Cerebellar cortex (tissue), 1 donor: ENCODE measurements at regions not wholly inside any gene's neighbourhood (a gene's known extent, or its start where the extent isn't known, plus 50 kb on each side); places are given as distances from the start of the nearest gene placed in this dataset.
"Not testable (repeated sequence)": the region's sequence is repeated elsewhere in the genome, so short reads cannot be mapped to it uniquely, and the experiment has no call there.

Source experiments
- DNase-seq: peaks from one replicate; pipeline ENCODE4 v3.0.0-alpha.2; 2015; ENCODE audit warnings: low spot score

DNA sequence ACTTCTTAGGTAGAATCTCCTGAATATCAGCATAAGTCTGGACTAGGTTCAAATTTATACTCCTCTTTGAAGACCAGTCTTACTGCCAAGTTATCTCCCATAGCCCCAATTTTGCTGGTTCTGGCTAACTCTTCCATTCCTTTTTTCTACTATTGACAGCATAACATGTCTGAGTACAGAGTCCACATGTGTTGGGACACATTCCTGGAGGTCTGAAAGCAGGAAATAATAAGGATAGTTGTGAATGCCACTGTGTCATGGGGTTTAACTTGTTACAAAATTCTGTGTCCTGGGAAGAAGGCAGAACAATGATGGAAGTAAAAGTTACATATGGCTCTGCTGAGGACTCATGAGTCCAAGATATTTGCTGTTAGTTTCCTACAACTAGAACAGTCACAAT is 57.4 kb upstream of the ZBTB20 start:
- no peak for DNase-seq

DNA sequence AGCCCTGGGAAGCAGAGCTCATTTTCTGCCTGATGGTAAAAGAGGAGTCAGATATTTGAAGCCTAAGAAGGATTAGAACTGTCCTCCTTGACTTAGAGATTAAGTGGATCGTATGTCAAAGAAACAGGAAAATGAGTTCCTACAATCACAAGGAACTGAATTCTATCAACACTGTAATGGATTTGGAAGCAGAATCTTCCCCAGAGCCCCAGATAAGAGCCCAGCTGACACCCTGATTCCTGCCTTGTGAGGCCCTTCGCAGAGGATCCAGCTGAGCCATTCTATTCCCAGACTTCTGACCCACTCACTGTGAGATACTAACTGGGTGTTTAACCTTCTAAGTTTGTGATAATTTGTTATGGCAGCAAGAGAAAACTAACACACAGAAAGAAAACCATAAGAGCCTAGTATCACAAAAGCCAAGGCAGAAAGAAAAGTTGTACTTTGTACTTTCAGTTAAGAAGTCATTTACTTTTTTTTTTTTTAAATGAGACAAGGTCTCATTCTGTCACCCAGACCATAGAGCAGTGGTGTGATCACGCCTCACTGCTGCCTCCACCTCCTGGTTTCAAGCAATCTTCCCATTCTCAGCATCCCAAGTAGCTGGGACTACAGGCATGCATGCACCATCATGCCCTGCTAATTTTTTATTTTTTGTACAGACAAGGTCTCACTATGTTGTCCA is 61.1 kb upstream of the ZBTB20 start:
- DNase-seq, result no peak

DNA sequence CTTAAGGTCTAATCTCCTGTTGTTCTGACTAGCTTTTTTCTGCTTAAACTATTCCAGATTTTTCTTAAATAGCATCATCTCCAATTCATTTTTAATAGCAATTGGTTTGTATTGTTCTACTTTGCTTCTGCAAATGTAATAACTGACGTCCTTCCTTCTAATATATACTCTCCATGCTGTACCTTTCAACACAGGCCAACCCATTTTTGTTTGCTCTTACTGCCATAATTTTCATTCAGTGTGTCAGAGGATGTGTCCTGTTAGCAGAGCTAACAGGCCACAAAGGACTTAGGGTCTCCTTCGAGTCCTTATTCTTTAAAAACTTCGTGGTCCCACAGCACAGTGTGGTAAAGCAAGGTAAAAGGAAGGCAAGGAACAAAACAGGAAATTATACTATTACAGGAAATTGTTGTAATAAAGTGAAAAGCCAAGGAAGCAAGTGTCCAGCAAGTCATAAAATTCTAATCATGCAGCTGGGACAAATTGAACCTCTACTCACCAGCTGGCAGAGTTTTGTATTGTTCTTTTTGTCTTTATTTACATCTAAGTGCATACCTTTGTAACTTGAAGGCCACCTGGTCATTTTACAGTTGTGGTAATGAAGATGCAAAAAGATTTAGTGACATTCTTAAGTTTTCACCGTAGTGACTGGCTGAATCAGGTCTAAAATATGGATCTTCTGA is 64.9 kb upstream of the ZBTB20 start:
- no peak for DNase-seq

DNA sequence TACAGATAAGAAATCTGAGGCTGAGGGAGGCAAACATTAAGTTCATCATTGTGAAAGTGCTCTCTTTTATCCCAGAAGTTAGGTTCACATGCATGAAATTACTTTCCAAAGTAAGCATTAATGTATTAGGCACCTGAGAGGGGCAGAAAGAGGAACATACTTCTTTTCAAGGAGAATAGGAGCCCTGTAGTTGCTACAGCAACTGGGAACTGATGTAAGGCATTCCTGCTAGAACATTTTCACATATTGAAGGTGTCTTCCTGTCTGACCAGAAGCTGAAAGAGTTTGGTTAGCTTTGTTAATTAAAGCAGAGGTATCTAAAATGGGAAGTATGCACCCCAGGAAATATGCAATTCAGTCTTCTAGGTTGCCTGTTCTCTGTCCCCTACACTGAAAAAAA is 65.5 kb upstream of the ZBTB20 start:
- DNase-seq, result no peak

DNA sequence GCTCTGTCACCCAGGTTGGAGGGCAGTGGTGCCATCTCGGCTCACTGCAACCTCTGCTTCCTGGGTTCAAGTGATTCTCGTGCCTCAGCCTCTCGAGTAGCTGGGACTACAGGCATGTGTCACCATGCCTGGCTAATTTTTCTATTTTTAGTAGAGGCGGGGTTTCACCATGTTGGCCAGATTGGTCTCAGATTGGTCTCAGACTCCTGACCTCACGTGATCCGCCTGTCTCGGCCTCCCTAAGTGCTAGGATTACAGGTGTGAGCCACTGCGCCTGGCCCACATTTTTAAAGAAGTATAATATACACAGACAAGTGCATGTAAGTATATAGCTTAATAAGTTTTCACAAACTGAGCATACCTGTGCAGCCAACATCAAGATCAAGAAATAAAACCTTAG is 66.0 kb upstream of the ZBTB20 start:
- DNase-seq, result not testable (repeated sequence)

DNA sequence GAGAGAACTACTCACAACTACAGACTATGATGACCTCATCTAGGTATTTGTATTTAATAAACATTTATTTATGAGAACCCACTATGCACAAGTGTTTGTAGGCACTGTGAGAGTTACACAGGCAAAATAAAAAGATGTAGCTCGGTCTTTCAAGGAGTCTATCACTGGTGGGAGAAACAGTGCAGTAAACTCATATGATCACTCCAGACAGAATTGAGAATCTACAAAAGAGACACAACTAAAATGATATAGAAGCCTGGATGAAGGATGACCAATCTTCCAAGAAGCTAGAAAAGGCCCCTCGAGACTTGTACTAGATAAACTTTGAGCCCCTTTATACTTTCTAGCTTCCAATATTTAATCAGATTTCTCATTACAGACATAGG is 70.2 kb upstream of the ZBTB20 start:
- no peak for DNase-seq

DNA sequence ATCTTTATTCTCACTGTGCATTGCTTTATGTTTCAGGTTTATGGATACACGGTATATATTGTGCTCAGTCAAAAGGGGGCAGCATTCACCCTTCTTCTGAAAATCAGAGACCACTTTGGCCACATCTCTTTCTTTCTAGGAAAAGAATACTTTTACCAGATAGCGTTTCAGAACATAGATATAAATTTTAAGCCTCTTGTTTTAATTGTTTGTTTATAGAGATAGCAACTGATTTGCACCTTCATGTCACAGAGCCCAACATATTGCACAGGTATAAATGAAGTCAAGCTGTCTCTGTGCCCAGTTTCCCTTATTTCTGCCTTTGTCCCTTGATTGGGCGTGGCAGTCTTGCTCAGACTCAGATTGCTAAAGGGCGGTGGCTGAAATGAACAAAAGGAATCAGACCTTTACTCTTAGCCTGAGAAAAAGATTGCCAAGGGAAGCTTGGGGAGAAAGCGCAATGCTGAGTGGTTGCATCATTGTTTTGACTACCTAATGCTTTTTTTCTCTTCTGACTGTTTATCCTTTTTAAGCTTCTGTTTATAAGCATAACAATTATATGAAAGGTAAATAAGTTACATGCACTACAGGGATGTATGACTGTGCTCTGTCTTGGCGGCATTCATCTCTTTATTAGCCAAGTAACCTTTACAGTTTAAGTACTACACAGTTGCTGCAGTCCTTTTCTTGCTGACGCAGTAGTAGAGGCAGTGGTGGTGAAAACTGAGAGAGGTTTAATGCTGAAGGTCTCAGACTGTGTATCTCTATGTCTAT is 70.8 kb upstream of the ZBTB20 start:
- DNase-seq, result peak; percentile 69

DNA sequence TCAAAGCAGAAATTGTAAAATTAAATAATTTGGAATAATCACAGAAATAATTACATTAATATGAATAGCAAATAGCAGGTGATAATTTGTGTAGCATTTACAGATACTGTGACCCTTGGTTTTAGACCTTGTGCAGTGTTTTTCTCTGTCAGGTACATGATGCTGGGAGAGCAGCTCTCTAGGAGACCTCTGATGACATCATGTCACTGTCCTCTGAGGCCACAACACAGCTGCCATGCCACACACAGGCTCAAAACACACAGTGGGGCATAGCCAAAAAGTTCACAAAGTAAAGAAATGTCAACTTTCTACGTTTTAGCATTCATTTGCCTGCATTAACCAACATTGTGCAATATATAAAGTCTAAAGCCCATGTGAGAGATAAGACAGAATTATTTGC is 71.8 kb upstream of the ZBTB20 start:
- no peak for DNase-seq

DNA sequence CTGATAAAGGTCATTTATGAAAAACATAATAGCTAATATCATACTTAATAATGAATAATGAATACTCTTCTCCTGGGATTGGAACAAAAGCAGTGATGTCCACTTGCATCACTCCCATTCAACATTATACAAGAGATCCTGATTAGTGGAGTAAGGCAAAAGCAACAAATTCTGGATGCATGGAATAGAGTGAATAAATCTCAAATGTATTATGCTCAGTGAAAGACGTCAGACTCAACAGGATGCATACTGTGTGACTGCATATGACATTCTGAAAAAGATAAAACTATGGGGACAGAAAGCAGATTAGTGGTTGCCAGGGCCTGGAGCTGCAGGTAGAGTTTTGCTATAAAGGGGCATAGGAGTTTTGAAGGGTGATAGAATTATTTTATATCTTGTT is 77.6 kb upstream of the ZBTB20 start:
- DNase-seq, result no peak

DNA sequence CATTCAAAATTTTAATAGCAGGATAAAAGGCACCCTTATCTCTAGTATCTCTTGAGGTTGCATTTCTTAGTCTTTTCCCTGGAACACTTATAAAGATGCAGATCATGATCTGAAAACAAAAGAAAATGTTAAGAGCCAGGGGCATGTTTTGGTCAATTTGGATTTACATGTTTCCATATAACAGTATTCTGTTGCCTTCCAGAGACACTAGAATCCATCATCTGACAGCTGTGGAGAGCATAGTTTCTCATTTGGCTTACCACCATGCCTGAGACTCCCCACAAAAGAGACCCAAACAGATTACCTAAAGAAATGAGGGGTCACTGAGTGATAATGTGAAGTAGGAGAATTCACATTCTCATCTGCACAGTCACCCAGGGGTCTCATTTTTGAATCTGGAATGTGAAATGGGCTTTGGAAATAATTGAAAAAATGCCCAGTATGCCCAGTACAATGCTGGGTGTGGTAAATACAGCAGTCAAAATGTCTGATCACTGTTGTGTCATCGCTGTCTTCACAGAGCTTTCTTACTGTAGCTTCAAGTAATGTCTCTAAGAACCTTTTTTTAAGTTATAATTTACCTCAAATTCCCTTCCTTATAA is 79.9 kb upstream of the ZBTB20 start:
- no peak for DNase-seq

DNA sequence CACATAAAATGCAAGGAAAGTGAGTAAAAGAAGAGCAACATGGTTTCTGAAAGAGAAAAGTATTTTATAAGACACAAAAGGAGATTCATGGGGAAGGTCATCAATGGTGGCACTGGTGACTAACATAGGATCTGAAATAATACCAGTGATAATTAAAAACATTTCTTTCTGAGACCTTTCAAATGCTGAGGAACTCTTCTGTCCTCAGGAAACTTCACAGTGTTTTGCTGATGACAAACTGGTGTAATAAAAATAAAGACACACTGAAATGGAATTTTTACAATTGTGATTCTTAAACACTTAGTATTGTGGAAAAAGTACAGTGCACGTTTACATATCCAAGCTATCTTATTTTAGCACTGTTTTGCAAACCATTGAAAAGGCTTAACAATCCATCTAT is 80.4 kb upstream of the ZBTB20 start:
- DNase-seq, result no peak

DNA sequence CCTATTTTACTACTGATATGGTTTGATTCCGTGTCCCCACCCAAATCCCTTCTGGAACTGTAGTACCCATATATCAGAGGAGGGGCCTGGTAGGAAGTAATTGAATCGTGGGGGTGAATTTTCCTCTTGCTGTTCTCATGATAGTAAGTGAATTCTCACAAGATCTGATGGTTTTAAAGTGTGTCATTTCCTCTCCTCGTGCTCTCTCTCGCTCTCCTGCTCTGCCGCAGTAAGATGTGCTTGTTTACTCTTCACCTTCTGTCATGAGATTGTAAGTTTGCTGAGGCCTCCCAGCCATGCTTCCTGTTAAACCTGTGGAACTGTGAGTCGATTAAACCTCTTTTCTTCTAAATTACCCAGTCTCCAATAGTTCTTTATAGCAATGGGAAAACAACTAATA is 81.2 kb upstream of the ZBTB20 start:
- no peak for DNase-seq

DNA sequence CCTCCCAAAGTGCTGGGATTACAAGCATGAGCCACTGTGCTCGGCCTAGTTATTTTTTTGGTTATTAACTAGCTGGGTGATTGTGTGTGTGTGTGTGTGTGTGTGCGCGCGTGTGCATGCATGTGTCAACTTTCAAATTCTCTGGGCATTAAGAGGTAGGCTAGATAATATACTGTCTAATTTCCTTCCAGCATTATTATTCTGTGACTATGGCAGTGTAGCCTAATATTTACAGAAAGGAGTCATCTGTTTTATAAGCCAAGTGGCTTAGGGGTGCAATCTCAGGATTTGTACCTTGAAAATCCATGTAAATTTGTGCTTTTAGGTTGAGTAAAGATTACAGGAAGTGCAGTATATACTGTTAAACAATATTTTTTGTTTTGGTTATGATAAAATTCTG is 85.1 kb upstream of the ZBTB20 start:
- DNase-seq, result no peak

DNA sequence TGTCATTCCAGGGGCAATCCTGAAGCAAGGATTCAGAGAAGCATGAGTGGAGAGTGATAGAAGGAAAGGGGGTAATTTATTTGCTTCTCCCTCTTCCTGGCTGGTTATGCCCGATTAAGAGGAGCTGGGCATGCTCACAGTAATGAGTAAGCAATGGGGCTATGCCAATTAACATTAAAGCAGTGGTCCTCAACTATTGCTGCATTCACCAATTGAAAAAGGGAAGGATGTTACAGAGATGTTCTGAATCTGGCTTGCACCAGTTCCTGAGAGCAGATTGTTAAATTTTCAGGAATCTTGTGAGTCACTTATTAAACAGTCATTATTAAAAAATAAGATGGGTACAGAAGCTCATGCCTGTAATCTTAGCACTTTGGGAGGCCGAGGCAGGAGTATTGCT is 85.9 kb upstream of the ZBTB20 start:
- no peak for DNase-seq

DNA sequence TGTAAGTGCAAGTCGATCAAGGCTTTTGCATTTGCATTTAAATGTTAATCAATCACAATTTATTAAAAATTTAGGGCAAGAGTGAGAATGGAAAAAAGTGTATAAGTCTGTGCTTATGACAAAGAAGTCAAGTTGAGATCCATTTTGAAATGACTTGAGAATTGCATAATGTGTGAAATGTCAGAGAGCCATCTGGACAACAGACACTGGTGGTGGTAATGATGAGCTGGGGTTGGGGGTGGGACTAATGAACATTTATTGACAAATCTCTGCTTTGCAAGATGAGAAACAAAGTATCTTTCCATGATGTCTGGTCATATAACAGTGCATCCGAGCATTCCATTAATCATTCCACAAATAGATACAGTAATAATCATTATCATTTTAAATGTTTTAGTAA is 89.4 kb upstream of the ZBTB20 start:
- no peak for DNase-seq

DNA sequence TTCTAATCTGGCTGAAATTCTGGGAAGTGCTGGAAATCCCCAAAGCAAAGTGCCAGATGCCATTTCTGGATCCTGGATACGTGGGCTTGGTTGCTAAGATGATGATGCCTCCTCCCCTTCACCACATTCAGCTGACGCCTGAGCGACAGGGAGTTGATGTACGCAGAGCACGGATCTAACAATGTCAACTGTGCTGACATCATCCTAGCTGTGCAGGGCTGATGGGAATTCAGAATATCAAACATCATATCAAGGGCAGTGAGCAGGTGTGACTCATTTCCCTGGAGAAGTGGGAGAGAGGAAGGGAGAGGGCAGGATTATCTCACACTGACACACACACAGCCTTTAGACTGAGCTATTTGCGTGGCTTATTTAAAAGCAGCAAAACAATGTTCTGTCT is 92.6 kb upstream of the ZBTB20 start:
- DNase-seq, result peak; percentile 52

DNA sequence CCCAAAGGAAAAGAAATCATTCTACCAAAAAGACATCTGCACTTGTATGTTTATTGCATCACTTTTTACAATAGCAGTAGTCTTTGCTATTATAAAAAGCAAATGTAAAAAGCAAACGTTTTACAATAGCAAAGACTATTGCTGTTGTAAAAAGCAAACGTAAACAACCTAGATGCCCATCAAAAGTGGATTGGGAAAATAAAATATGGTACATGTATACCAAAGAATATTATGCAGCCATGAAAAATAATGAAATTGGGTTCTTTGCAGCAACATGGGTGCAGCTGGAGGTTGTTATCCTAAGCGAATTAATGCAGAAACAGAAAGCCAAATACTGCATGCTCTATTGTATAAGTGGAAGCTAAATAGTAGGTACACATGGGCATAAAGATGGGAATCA is 97.3 kb upstream of the ZBTB20 start:
- no peak for DNase-seq

DNA sequence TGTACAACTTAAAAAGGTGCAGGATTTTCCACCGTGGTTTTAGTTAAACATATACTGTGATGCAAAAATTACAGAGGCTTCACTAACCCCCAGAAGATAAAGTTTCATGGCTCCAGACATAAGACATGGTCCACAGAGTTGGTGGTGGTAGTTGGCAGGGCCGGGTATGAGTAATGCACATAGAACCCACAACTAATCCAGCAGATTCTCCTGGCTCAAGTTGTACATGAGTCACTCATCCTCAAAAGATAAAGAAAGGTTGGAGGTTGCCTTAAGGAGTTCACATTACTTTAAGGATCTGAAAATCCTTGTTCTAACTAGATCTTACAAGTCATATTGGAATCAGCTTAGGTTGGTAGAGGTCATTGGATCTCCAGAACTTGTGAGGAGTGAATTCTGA is 98.3 kb upstream of the ZBTB20 start:
- DNase-seq, result no peak

DNA sequence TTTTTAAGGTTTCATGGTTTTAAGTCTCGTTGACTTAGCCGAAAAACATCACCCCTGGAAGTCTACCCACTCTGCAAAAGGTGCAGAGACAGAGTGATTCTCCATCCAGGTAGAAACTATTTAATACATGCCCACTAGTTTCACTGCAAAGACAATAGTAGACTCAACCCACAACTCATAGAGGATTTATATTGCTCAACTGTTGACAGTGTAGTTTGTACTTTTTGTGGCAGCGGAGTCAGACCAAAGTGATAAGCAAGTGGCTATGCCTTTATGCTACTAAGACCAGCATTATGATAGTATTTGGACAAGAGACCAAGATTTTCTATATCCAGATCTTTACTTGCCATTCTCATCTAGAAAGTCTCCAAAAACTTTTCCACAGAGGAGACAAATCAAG is 98.8 kb upstream of the ZBTB20 start:
- no peak for DNase-seq

DNA sequence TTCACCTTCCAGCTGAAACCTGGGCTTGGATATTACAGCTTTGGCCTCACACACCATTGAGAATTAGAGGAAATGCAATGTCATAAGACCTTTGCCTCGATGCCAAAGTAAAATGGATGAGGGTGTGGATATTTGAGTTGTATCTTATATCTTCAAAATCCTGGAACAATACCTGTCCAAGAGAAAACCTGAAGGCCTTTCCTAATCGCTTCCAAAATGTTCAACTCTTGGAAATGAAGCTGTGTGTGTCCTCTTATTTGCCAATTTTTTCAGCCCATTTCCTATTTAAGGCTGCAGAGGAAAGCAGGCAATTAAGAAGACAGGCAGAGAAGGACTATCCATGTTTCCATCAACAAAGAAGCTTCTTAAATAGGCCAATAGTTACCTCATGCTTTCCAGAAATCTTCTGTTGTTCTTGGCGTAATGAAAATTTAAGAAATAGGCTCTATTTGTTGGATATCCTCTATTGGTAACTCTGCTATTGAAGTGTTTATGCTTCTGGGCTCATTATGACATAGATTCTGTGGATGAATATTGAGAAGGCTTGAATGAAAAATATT is 99.5 kb upstream of the ZBTB20 start:
- DNase-seq, result no peak

DNA sequence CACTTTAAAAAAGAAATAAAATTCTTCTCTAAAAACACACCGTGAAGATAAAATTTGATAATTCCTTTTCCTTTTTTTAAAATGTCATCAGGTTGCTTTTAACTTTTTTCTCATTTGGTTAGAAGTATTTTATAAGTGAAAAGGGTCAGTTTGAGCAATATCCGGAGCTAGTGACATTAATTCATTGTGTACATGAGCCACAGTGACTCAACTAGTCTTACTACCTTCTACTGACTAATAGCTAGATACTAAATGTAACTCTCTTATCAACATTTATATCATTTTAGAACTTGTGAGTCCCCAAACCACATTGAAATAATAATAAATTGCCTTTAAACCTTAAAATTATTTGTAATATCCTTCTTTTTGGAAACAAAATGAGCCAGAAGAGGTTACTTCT is 101.2 kb upstream of the ZBTB20 start:
- DNase-seq, result no peak

DNA sequence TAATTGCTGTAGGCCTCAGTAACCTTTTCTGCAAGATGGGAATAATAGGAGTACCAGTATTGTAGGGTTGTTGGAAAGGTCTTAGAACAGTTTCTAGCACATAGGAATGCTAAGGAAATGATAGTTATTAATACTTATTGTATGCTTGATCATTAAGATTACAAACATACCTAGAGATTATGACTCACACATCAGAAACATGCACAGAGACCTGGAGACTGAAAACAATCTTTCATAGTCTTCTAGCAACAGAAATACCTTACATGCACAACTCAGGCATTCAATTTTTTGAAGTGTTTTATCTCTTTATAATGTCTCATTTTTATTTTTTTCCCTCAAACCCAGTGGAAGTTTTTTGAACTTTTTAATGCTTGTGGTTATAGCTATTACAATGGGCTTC is 104.4 kb upstream of the ZBTB20 start:
- no peak for DNase-seq

DNA sequence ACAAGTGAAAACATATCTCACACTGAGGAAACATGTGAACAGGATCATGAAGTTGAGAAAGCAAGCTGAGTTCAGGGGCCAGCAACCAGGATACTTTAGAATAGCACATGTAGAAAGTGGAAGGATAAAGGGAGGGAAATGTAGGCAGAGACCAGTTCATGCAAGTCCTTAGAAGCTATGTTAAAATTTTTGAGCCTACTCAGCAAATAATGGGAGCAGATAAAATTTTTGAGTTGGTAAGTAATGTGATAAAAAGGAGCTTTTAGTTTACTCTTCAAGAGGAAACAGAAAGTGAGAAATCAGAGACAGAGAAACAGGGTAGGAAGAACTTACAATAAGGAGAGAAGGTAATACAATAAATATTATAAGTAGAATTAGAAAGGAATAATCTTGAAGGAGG is 105.6 kb upstream of the ZBTB20 start:
- DNase-seq, result no peak
